Osteoblast (primary cell): ENCODE measurements at regions not wholly inside any gene's neighbourhood (a gene's known extent, or its start where the extent isn't known, plus 50 kb on each side); places are given as distances from the start of the nearest gene placed in this dataset.

ENCODE experiments used
- DNase-seq: peaks from one replicate; pipeline ENCODE4 v3.0.0; 2011; ENCODE audit warnings: low spot score, mixed read lengths; ENCODE audit not compliant: insufficient read length; ENCODE audit errors: missing footprints
- H2AFZ ChIP-seq: 2 replicates; pipeline ENCODE4 v1.6.0; 2011; ENCODE audit warnings: mild to moderate bottlenecking, low read length
- H3K27ac ChIP-seq: 2 replicates; pipeline ENCODE4 v1.5.1; 2011; ENCODE audit warnings: mild to moderate bottlenecking, low read depth, low read length, moderate library complexity
- H3K27me3 ChIP-seq: 2 replicates; pipeline ENCODE4 v1.6.0; 2012; ENCODE audit warnings: mild to moderate bottlenecking, control low read depth, inconsistent platforms, low read length, moderate library complexity; ENCODE audit not compliant: insufficient read depth
- H3K36me3 ChIP-seq: 2 replicates; pipeline ENCODE4 v1.5.1; 2011; ENCODE audit warnings: mild to moderate bottlenecking, low read length, control low read depth, moderate library complexity; ENCODE audit not compliant: insufficient read depth
- H3K4me1 ChIP-seq: 2 replicates; pipeline ENCODE4 v1.5.1; 2011; ENCODE audit warnings: mild to moderate bottlenecking, low read length, control low read depth, moderate library complexity; ENCODE audit not compliant: insufficient read depth
- H3K4me2 ChIP-seq: 2 replicates; pipeline ENCODE4 v1.6.0; 2011; ENCODE audit warnings: mild to moderate bottlenecking, low read length; ENCODE audit not compliant: insufficient read depth
- H3K4me3 ChIP-seq: fragments of 200-600 bp; sonication (generic); 3 replicates; pipeline ENCODE4 v1.5.1; 2012; ENCODE audit warnings: mild to moderate bottlenecking, low read length, inconsistent platforms; ENCODE audit not compliant: insufficient read depth
- H3K79me2 ChIP-seq: 2 replicates; pipeline ENCODE4 v1.6.0; 2012; ENCODE audit warnings: mild to moderate bottlenecking, low read length, control low read depth, inconsistent platforms; ENCODE audit not compliant: insufficient read depth
- H3K9me3 ChIP-seq: 2 replicates; pipeline ENCODE4 v1.5.1; 2011; ENCODE audit warnings: low read depth, low read length, control low read depth
- H4K20me1 ChIP-seq: 2 replicates; pipeline ENCODE4 v1.6.0; 2012; ENCODE audit warnings: mild to moderate bottlenecking, low read length, control low read depth; ENCODE audit not compliant: insufficient read depth
- CTCF ChIP-seq: IDR thresholded peaks from 2 replicates; pipeline ENCODE4 v1.5.1; 2011; ENCODE audit warnings: mild to moderate bottlenecking, low read depth, low read length, moderate library complexity; ENCODE audit errors: extremely low read depth

GRCh38 chr14:76673261-76673660, 88.0 kb upstream of the VASH1 start:
- peaks cover 2% of the 10 kb centered on the region for H3K27me3 ChIP-seq
- H3K4me1 ChIP-seq: no peaks in the 10 kb centered on the region
- no peak overlapping the region for H3K4me3 ChIP-seq
- no peak overlapping the region for H2AFZ ChIP-seq
- TF ChIP-seq CTCF: no peak
- no peak overlapping the region for H3K27ac ChIP-seq
- H3K79me2 ChIP-seq: no peaks in the 10 kb centered on the region
- no peak for DNase-seq
- no peaks in the 10 kb centered on the region for H4K20me1 ChIP-seq
- no peak overlapping the region for H3K4me2 ChIP-seq
- H3K36me3 ChIP-seq: no peaks in the 10 kb centered on the region
- H3K9me3 ChIP-seq: no peaks in the 10 kb centered on the region

GRCh38 chr14:76675046-76675445, 86.2 kb upstream of the VASH1 start:
- TF ChIP-seq CTCF: no peak
- no peak for DNase-seq
- no peak overlapping the region for H3K4me3 ChIP-seq
- no peaks in the 10 kb centered on the region for H3K36me3 ChIP-seq
- H3K27me3 ChIP-seq: peaks cover 2% of the 10 kb centered on the region
- H3K4me2 ChIP-seq: no peak overlapping the region
- H3K4me1 ChIP-seq: no peaks in the 10 kb centered on the region
- H4K20me1 ChIP-seq: no peaks in the 10 kb centered on the region
- no peak overlapping the region for H2AFZ ChIP-seq
- no peaks in the 10 kb centered on the region for H3K79me2 ChIP-seq
- no peak overlapping the region for H3K27ac ChIP-seq
- H3K9me3 ChIP-seq: no peaks in the 10 kb centered on the region

GRCh38 chr14:76676539-76676938, 84.7 kb upstream of the VASH1 start:
- Histone ChIP-seq H3K79me2 (no peaks in the 10 kb centered on the region), H3K9me3 (no peaks in the 10 kb centered on the region), H2AFZ (no peak overlapping the region), H3K4me2 (no peak overlapping the region), H3K4me3 (no peak overlapping the region), H3K27me3 (no peaks in the 10 kb centered on the region), H3K27ac (no peak overlapping the region), H3K4me1 (no peaks in the 10 kb centered on the region), H4K20me1 (no peaks in the 10 kb centered on the region), H3K36me3 (no peaks in the 10 kb centered on the region)
- no peak for TF ChIP-seq CTCF
- no peak for DNase-seq

- no peaks in the 10 kb centered on the region for H4K20me1 ChIP-seq
Observed at GRCh38 chr14:76677534-76678145, 83.6 kb upstream of the VASH1 start.

More at GRCh38 chr14:76677534-76678145, 83.6 kb upstream of the VASH1 start:
- H3K79me2 ChIP-seq: no peaks in the 10 kb centered on the region
- H3K27me3 ChIP-seq: no peaks in the 10 kb centered on the region
- H2AFZ ChIP-seq: no peak overlapping the region
- H3K36me3 ChIP-seq: no peaks in the 10 kb centered on the region
- H3K9me3 ChIP-seq: peaks cover 2% of the 10 kb centered on the region
- H3K4me2 ChIP-seq: no peak overlapping the region
- TF ChIP-seq CTCF: no peak
- no peaks in the 10 kb centered on the region for H3K4me1 ChIP-seq
- H3K4me3 ChIP-seq: no peak overlapping the region
- DNase-seq: no peak
- H3K27ac ChIP-seq: no peak overlapping the region
